Neural cell (in vitro differentiated cells): ENCODE measurements at regions not wholly inside any gene's neighbourhood (a gene's known extent, or its start where the extent isn't known, plus 50 kb on each side); places are given as distances from the start of the nearest gene placed in this dataset.

Source experiments
- H2AFZ ChIP-seq: fragments of 200-600, 300-800 bp; sonication (generic), shearing (Covaris generic); 2 replicates; pipeline ENCODE4 v1.6.0; 2014; ENCODE audit warnings: low read depth, mild to moderate bottlenecking, antibody characterized with exemption, low read length, moderate library complexity
- H3F3A ChIP-seq: fragments of 200-600 bp; shearing (Covaris generic); 2 replicates; pipeline ENCODE4 v1.6.1; 2016; ENCODE audit warnings: mild to moderate bottlenecking, moderate library complexity, mixed read lengths, antibody characterized with exemption, low read length; ENCODE audit not compliant: insufficient read depth, poor library complexity, severe bottlenecking
- H3K27ac ChIP-seq: fragments of 200-600, 300-800 bp; sonication (generic), shearing (Covaris generic); 2 replicates; pipeline ENCODE4 v1.5.1; 2014; ENCODE audit warnings: mild to moderate bottlenecking, low read length, moderate library complexity
- H3K27me3 ChIP-seq: fragments of 300-800, 200-600 bp; sonication (generic), shearing (Covaris generic); 2 replicates; pipeline ENCODE4 v1.6.0; 2014; ENCODE audit warnings: mild to moderate bottlenecking, low read depth, low read length, moderate library complexity; ENCODE audit not compliant: insufficient read depth
- H3K36me3 ChIP-seq: fragments of 300-800, 200-600 bp; sonication (generic), shearing (Covaris generic); 2 replicates; pipeline ENCODE4 v1.5.1; 2014; ENCODE audit warnings: mild to moderate bottlenecking, antibody characterized with exemption, low read length, moderate library complexity; ENCODE audit not compliant: insufficient read depth
- H3K4me2 ChIP-seq: fragments of 300-800, 200-600 bp; sonication (generic), shearing (Covaris generic); 2 replicates; pipeline ENCODE4 v1.6.0; 2014; ENCODE audit warnings: mild to moderate bottlenecking, low read length
- H3K4me3 ChIP-seq: fragments of 300-800, 200-600 bp; sonication (generic), shearing (Covaris generic); 2 replicates; pipeline ENCODE4 v1.5.1; 2014; ENCODE audit warnings: mild to moderate bottlenecking, low read length, moderate library complexity
- H3K79me2 ChIP-seq: fragments of 200-600 bp; shearing (Covaris generic); replicated peaks from 2 replicates; pipeline ENCODE4 v1.6.0; 2014; ENCODE audit warnings: mild to moderate bottlenecking, low read length, moderate library complexity; ENCODE audit not compliant: insufficient read depth
- H3K9ac ChIP-seq: fragments of 300-800, 200-600 bp; sonication (generic), shearing (Covaris generic); 2 replicates; pipeline ENCODE4 v1.6.1; 2016; ENCODE audit warnings: mild to moderate bottlenecking, low read length, mixed read lengths
- H3K9me2 ChIP-seq: fragments of 200-600 bp; shearing (Covaris generic); 2 replicates; pipeline ENCODE4 v1.6.1; 2016; ENCODE audit warnings: mild to moderate bottlenecking, low read length, mixed read lengths; ENCODE audit not compliant: insufficient read depth
- H3K9me3 ChIP-seq: fragments of 200-600, 300-800 bp; sonication (generic), shearing (Covaris generic); 2 replicates; pipeline ENCODE4 v1.6.1; 2016; ENCODE audit warnings: mild to moderate bottlenecking, mixed run types, low read length, moderate library complexity, mixed read lengths
- H4K20me1 ChIP-seq: fragments of 200-600 bp; shearing (Covaris generic); 2 replicates; pipeline ENCODE4 v1.6.1; 2016; ENCODE audit warnings: mild to moderate bottlenecking, mixed run types; ENCODE audit not compliant: insufficient read depth
- EP300 ChIP-seq: fragments of 450-650 bp; conservative IDR thresholded peaks from 2 replicates; pipeline ENCODE4 v1.6.1; 2014; ENCODE audit warnings: antibody characterized with exemption, mild to moderate bottlenecking, moderate library complexity; ENCODE audit not compliant: poor library complexity, severe bottlenecking
- EZH2 ChIP-seq: fragments of 200-600, 300-800 bp; shearing (Covaris generic), sonication (generic); IDR thresholded peaks from 2 replicates; pipeline ENCODE4 v1.6.1; 2014; ENCODE audit warnings: antibody characterized with exemption, low read length, borderline replicate concordance, mild to moderate bottlenecking; ENCODE audit not compliant: insufficient read depth, poor library complexity, severe bottlenecking
- MXI1 ChIP-seq: fragments of 450-650 bp; conservative IDR thresholded peaks from 2 replicates; pipeline ENCODE4 v1.6.1; 2014; ENCODE audit warnings: antibody characterized with exemption, mild to moderate bottlenecking; ENCODE audit not compliant: poor library complexity, severe bottlenecking
- POLR2AphosphoS5 ChIP-seq: IDR thresholded peaks from 2 replicates; pipeline ENCODE4 v1.6.1; 2012
- RAD21 ChIP-seq: fragments of 450-650 bp; conservative IDR thresholded peaks from 2 replicates; pipeline ENCODE4 v1.6.1; 2014; ENCODE audit warnings: antibody characterized with exemption, mild to moderate bottlenecking, moderate library complexity
- REST ChIP-seq: IDR thresholded peaks from 2 replicates; pipeline ENCODE4 v1.6.1; 2012; ENCODE audit warnings: borderline replicate concordance
- SMC3 ChIP-seq: fragments of 450-650 bp; conservative IDR thresholded peaks from 2 replicates; pipeline ENCODE4 v1.6.1; 2014; ENCODE audit warnings: antibody characterized with exemption, mild to moderate bottlenecking, moderate library complexity; ENCODE audit not compliant: poor library complexity
- TAF1 ChIP-seq: IDR thresholded peaks from 2 replicates; pipeline ENCODE4 v1.6.1; 2012; ENCODE audit warnings: low read depth
- TF ChIP-seq, protein P1 (sequence below): fragments of 450-650 bp; IDR thresholded peaks from 2 replicates; pipeline ENCODE4 v1.5.1; 2014; ENCODE audit warnings: antibody characterized with exemption, mild to moderate bottlenecking, moderate library complexity; ENCODE audit not compliant: poor library complexity, severe bottlenecking

GRCh38 chr18:11251229-11251890, 102.0 kb upstream of the PIEZO2 start:
- H3K36me3 ChIP-seq = no peaks in the 10 kb centered on the region
- H3F3A ChIP-seq = no peaks in the 10 kb centered on the region
- no peak overlapping the region for H3K4me2 ChIP-seq
- H3K4me3 ChIP-seq = no peak overlapping the region
- no peaks in the 10 kb centered on the region for H4K20me1 ChIP-seq
- no peaks in the 10 kb centered on the region for H3K79me2 ChIP-seq
- H3K9me2 ChIP-seq = no peaks in the 10 kb centered on the region
- TF ChIP-seq REST = no peak
- TF ChIP-seq EZH2 = no peak
- no peak for TF ChIP-seq TAF1
- TF ChIP-seq, protein P1, sequence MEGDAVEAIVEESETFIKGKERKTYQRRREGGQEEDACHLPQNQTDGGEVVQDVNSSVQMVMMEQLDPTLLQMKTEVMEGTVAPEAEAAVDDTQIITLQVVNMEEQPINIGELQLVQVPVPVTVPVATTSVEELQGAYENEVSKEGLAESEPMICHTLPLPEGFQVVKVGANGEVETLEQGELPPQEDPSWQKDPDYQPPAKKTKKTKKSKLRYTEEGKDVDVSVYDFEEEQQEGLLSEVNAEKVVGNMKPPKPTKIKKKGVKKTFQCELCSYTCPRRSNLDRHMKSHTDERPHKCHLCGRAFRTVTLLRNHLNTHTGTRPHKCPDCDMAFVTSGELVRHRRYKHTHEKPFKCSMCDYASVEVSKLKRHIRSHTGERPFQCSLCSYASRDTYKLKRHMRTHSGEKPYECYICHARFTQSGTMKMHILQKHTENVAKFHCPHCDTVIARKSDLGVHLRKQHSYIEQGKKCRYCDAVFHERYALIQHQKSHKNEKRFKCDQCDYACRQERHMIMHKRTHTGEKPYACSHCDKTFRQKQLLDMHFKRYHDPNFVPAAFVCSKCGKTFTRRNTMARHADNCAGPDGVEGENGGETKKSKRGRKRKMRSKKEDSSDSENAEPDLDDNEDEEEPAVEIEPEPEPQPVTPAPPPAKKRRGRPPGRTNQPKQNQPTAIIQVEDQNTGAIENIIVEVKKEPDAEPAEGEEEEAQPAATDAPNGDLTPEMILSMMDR = no peak
- no peak for TF ChIP-seq MXI1
- no peak for TF ChIP-seq EP300
- TF ChIP-seq POLR2AphosphoS5 = no peak
- TF ChIP-seq SMC3 = no peak
- no peak for TF ChIP-seq RAD21
- H3K9ac ChIP-seq = no peak overlapping the region
- no peak overlapping the region for H2AFZ ChIP-seq
- H3K9me3 ChIP-seq = no peaks in the 10 kb centered on the region
- H3K27me3 ChIP-seq = no peaks in the 10 kb centered on the region
- H3K27ac ChIP-seq = no peak overlapping the region

GRCh38 chr18:11249391-11249790, 100.0 kb upstream of the PIEZO2 start:
- H3F3A ChIP-seq = no peaks in the 10 kb centered on the region
- no peaks in the 10 kb centered on the region for H4K20me1 ChIP-seq
- H3K9me2 ChIP-seq = no peaks in the 10 kb centered on the region
- H3K79me2 ChIP-seq = no peaks in the 10 kb centered on the region
- no peak overlapping the region for H3K9ac ChIP-seq
- no peak overlapping the region for H3K4me3 ChIP-seq
- H3K27me3 ChIP-seq = no peaks in the 10 kb centered on the region
- H2AFZ ChIP-seq = no peak overlapping the region
- TF ChIP-seq TAF1 (no peak), MXI1 (no peak), EZH2 (no peak), RAD21 (no peak), SMC3 (no peak), EP300 (no peak), REST (no peak), POLR2AphosphoS5 (no peak)
- TF ChIP-seq, protein P1 = no peak
- H3K27ac ChIP-seq = no peak overlapping the region
- no peak overlapping the region for H3K4me2 ChIP-seq
- H3K36me3 ChIP-seq = no peaks in the 10 kb centered on the region
- no peaks in the 10 kb centered on the region for H3K9me3 ChIP-seq
